HG02981 (cell line): ENCODE measurements at regions not wholly inside any gene's neighbourhood (a gene's known extent, or its start where the extent isn't known, plus 50 kb on each side); places are given as distances from the start of the nearest gene placed in this dataset.

Experiments
- ATAC-seq: cut with Tn5 transposase; IDR thresholded peaks from one replicate; pipeline ENCODE4 v1.9.1; 2021; ENCODE audit warnings: mild to moderate bottlenecking, moderate library complexity; ENCODE audit not compliant: unreplicated experiment

- no peak for ATAC-seq
Measured at GRCh38 chr10:78184851-78185692, 151.4 kb downstream of the RPS24 start.

- ATAC-seq = no peak
Measured at GRCh38 chr10:78185693-78186055, 152.0 kb downstream of the RPS24 start.

GRCh38 chr10:78186572-78186971 lies 152.9 kb downstream of the RPS24 start:
- ATAC-seq = no peak

- ATAC-seq = no peak
Measured at GRCh38 chr10:78187371-78187770, 153.7 kb downstream of the RPS24 start.

- ATAC-seq = no peak
Measured at GRCh38 chr10:78188446-78188845, 154.8 kb downstream of the RPS24 start.

- ATAC-seq = no peak
Measured at GRCh38 chr10:78190051-78190825, 156.6 kb downstream of the RPS24 start.

GRCh38 chr10:78191301-78191700 lies 157.6 kb downstream of the RPS24 start:
- ATAC-seq = no peak

- no peak for ATAC-seq
Measured at GRCh38 chr10:78193189-78193588, 159.5 kb downstream of the RPS24 start.

- no peak for ATAC-seq
Measured at GRCh38 chr10:78194050-78194449, 160.4 kb downstream of the RPS24 start.

- ATAC-seq = no peak
Measured at GRCh38 chr10:78194539-78195402, 161.1 kb downstream of the RPS24 start.

- no peak for ATAC-seq
Measured at GRCh38 chr10:78196396-78196795, 162.7 kb downstream of the RPS24 start.

GRCh38 chr10:78196964-78197363 lies 163.3 kb downstream of the RPS24 start:
- no peak for ATAC-seq

GRCh38 chr10:78197628-78198272 lies 164.1 kb downstream of the RPS24 start:
- no peak for ATAC-seq

- no peak for ATAC-seq
Measured at GRCh38 chr10:78199005-78199725, 165.5 kb downstream of the RPS24 start.

GRCh38 chr10:78199759-78200158 lies 166.1 kb downstream of the RPS24 start:
- ATAC-seq = no peak

GRCh38 chr10:78200686-78201085 lies 167.0 kb downstream of the RPS24 start:
- ATAC-seq = no peak

GRCh38 chr10:78202386-78202785 lies 168.7 kb downstream of the RPS24 start:
- no peak for ATAC-seq

- ATAC-seq = no peak
Measured at GRCh38 chr10:78203915-78204818, 170.5 kb downstream of the RPS24 start.

GRCh38 chr10:78205457-78206016 lies 171.9 kb downstream of the RPS24 start:
- no peak for ATAC-seq
